BLaER1 treated with 17β-estradiol and CSF1 and Interleukin-3, amounts not matched to agents 10 nM and 100 nM (cell line): ENCODE measurements at regions not wholly inside any gene's neighbourhood (a gene's known extent, or its start where the extent isn't known, plus 50 kb on each side); places are given as distances from the start of the nearest gene placed in this dataset.
"Not testable (repeated sequence)": the region's sequence is repeated elsewhere in the genome, so short reads cannot be mapped to it uniquely, and the experiment has no call there.

Source experiments
- H3K27ac ChIP-seq, 11 experiments: shearing (Covaris generic); formaldehyde crosslinking; 2 replicates each; pipeline ENCODE4 v1.8.1; 2022
- H3K27me3 ChIP-seq, 11 experiments: shearing (Covaris generic); formaldehyde crosslinking; 2 replicates each; pipeline ENCODE4 v1.8.1; 2022
- H3K36me3 ChIP-seq, 11 experiments: shearing (Covaris generic); formaldehyde crosslinking; 2 replicates each; pipeline ENCODE4 v1.8.1; 2022
- H3K4me1 ChIP-seq, 10 experiments: shearing (Covaris generic); formaldehyde crosslinking; 2 replicates each; pipeline ENCODE4 v1.8.1; 2022
- H3K4me2 ChIP-seq, 11 experiments: shearing (Covaris generic); formaldehyde crosslinking; 2 replicates each; pipeline ENCODE4 v1.8.1; 2022
- H3K4me3 ChIP-seq, 10 experiments: shearing (Covaris generic); formaldehyde crosslinking; 2 replicates each; pipeline ENCODE4 v1.8.1; 2022
- H3K9ac ChIP-seq, 11 experiments: shearing (Covaris generic); formaldehyde crosslinking; 2 replicates each; pipeline ENCODE4 v1.8.1; 2022
- H3K9me3 ChIP-seq, 11 experiments: shearing (Covaris generic); formaldehyde crosslinking; replicated peaks in 1 of 11; 2 replicates each; pipeline ENCODE4 v1.8.1; 2022
- H4K20me1 ChIP-seq, 11 experiments: shearing (Covaris generic); formaldehyde crosslinking; 2 replicates each; pipeline ENCODE4 v1.8.1; 2022
- Cebpa-rat ChIP-seq, 11 experiments: shearing (Covaris generic); IDR thresholded peaks; 2 replicates each; pipeline ENCODE4 v1.8.1; 2022

GRCh38 chr5:98328015-98328414 is 445.4 kb upstream of the RGMB start:
- no peak overlapping the region for H3K9ac ChIP-seq
- H4K20me1 ChIP-seq, result no peaks in the 10 kb centered on the region
- 0 out of 20 replicates have a peak, but pooled peaks cover 0 to 4% (median 0%) of the 10 kb centered on the region in 10 experiments for H3K4me1 ChIP-seq
- no peak overlapping the region for H3K27ac ChIP-seq
- H3K9me3 ChIP-seq, result peaks cover 0 to 9% (median 5%) of the 10 kb centered on the region in 11 experiments; a peak in 6 of 22 replicates
- TF ChIP-seq Cebpa-rat (IDR thresholded peaks at IDR 0.05), result no peak
- H3K27me3 ChIP-seq, result no peaks in the 10 kb centered on the region
- H3K4me2 ChIP-seq, result no peak overlapping the region
- no peaks in the 10 kb centered on the region for H3K36me3 ChIP-seq
- H3K4me3 ChIP-seq, result no peak overlapping the region

DNA sequence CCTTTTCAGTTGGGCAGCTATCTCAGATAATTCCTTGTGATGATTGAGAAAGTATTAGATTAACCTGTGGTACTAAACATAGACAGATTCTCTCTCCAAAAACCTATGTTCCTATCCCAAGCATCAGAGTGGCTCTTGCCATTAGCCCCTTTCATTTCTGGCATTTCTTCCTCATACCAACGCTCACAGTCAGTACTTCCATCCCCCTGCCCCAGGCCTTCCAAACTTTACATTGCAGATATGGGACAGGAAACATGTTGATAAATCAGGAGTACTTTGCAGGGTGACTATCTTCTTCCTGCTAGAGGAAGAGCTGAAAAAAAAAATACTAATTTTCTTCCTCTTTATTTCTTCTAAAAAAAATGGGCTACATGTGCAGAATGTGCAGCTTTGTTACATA is 442.6 kb upstream of the RGMB start:
- no peak overlapping the region for H3K27ac ChIP-seq
- H3K4me3 ChIP-seq, result no peak overlapping the region
- H4K20me1 ChIP-seq, result no peaks in the 10 kb centered on the region
- no peak for TF ChIP-seq Cebpa-rat (IDR thresholded peaks at IDR 0.05)
- H3K4me2 ChIP-seq, result no peak overlapping the region
- H3K4me1 ChIP-seq, result 0 out of 20 replicates have a peak, but pooled peaks cover 0 to 4% (median 0%) of the 10 kb centered on the region in 10 experiments
- H3K36me3 ChIP-seq, result no peaks in the 10 kb centered on the region
- peaks cover 0 to 10% (median 5%) of the 10 kb centered on the region in 11 experiments; a peak in 9 of 22 replicates for H3K9me3 ChIP-seq
- no peaks in the 10 kb centered on the region for H3K27me3 ChIP-seq
- no peak overlapping the region for H3K9ac ChIP-seq

DNA sequence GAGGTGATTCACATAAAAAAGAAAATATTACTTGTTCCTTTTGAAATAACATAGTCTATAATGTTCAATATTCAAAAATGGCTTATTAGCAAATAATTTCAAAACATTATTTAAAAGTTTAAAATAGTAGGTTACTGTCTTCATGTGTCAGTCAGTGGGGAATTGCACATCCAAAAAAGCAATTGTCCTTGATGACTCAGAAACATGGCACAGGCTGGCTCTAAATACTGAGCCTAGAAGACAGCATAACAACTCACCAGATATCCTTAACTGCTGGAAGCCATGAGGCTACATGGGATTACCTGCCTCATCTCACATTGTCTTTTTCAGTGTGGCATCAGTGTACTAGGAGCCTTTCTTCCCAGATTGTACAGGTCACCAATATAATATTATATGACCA is 439.5 kb upstream of the RGMB start:
- Histone ChIP-seq H3K9me3 (peaks cover 4 to 14% (median 6%) of the 10 kb centered on the region in 11 experiments; a peak in 13 of 22 replicates), H4K20me1 (no peaks in the 10 kb centered on the region), H3K27ac (no peak overlapping the region), H3K36me3 (no peaks in the 10 kb centered on the region), H3K4me3 (no peak overlapping the region), H3K27me3 (no peaks in the 10 kb centered on the region), H3K4me1 (0 out of 20 replicates have a peak, but pooled peaks cover 0 to 4% (median 0%) of the 10 kb centered on the region in 10 experiments), H3K9ac (no peak overlapping the region), H3K4me2 (no peak overlapping the region)
- no peak for TF ChIP-seq Cebpa-rat (IDR thresholded peaks at IDR 0.05)

- no peak overlapping the region for H3K9ac ChIP-seq
- no peak overlapping the region for H3K4me2 ChIP-seq
- peaks cover 6 to 25% (median 14%) of the 10 kb centered on the region in 11 experiments; a peak in 16 of 22 replicates for H3K9me3 ChIP-seq
- no peaks in the 10 kb centered on the region for H3K36me3 ChIP-seq
- TF ChIP-seq Cebpa-rat (IDR thresholded peaks at IDR 0.05), result no peak
- no peaks in the 10 kb centered on the region for H3K27me3 ChIP-seq
- 0 out of 20 replicates have a peak, but pooled peaks cover 0 to 4% (median 0%) of the 10 kb centered on the region in 10 experiments for H3K4me1 ChIP-seq
- no peak overlapping the region for H3K4me3 ChIP-seq
- H3K27ac ChIP-seq, result no peak overlapping the region
- H4K20me1 ChIP-seq, result no peaks in the 10 kb centered on the region
These were observed 438.5 kb upstream of the RGMB start for GRCh38 chr5:98334946-98335345.

DNA sequence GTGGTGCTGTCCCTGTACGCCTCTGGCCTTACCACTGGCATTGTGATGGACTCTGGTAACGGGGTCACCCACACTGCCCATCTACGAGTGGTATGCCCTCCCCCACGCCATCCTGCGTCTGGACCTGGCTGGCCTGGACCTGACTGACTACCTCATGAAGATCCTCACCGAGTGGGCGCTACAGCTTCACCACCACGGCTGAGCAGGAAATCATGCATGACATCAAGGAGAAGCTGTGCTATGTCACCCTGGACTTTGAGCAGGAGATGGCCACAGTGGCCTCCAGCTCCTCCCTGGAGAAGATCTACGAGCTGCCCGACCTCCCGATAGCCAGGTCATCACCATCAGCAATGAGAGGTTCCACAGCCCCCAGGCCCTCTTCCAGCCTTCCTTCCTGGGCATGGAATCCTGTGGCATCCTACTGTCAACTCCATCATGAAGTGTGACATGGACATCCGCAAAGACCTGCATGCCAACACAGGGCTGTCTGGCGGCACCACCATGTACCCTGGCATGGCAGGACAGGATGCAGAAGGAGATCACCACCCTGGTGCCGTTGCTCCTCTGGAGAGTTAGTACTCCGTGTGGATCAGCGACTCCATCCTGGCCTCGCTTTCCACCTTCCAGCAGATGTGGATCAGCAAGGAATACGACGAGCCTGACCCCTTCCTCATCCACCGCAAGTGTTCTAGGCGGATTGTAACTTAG is 434.2 kb upstream of the RGMB start:
- no peak for TF ChIP-seq Cebpa-rat (IDR thresholded peaks at IDR 0.05)
- Histone ChIP-seq H3K9me3 (peaks cover 0 to 26% (median 12%) of the 10 kb centered on the region in 11 experiments; a peak in 14 of 22 replicates), H3K27me3 (no peaks in the 10 kb centered on the region), H3K27ac (no peak overlapping the region), H3K36me3 (no peaks in the 10 kb centered on the region), H3K4me3 (no peak overlapping the region), H3K4me2 (no peak overlapping the region), H3K9ac (no peak overlapping the region), H4K20me1 (no peaks in the 10 kb centered on the region), H3K4me1 (peaks cover 0 to 7% (median 0%) of the 10 kb centered on the region in 10 experiments; a peak in 2 of 20 replicates)

- H3K4me1 ChIP-seq, result peaks cover 0 to 7% (median 0%) of the 10 kb centered on the region in 10 experiments; a peak in 2 of 20 replicates
- no peaks in the 10 kb centered on the region for H4K20me1 ChIP-seq
- no peak overlapping the region for H3K4me2 ChIP-seq
- no peaks in the 10 kb centered on the region for H3K27me3 ChIP-seq
- no peak overlapping the region for H3K27ac ChIP-seq
- TF ChIP-seq Cebpa-rat (IDR thresholded peaks at IDR 0.05), result no peak
- no peak overlapping the region for H3K4me3 ChIP-seq
- H3K9me3 ChIP-seq, result peaks cover 0 to 26% (median 12%) of the 10 kb centered on the region in 11 experiments; a peak in 12 of 22 replicates
- H3K9ac ChIP-seq, result no peak overlapping the region
- H3K36me3 ChIP-seq, result no peaks in the 10 kb centered on the region
These were observed 432.1 kb upstream of the RGMB start for GRCh38 chr5:98341038-98342032.

DNA sequence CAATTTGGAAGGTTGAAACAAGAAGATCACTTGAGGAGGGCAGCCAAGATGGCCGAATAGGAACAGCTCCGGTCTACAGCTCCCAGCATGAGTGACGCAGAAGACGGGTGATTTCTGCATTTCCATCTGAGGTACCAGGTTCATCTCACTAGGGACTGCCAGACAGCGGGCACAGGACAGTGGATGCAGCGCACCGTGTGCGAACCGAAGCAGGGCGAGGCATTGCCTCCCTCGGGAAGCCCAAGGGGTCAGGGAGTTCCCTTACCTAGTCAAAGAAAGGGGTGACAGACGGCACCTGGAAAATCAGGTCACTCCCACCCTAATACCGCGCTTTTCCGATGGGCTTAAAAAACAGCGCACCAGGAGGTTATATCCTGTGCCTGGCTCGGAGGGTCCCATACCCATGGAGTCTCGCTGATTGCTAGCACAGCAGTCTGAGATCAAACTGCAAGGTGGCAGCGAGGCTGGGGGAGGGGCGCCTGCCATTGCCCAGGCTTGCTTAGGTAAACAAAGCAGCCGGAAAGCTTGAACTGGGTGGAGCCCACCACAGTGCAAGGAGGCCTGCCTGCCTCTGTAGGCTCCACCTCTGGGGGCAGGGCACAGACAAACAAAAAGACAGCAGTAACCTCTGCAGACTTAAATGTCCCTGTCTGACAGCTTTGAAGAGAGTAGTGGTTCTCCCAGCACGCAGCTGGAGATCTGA is 430.4 kb upstream of the RGMB start:
- H3K4me1 ChIP-seq, H3K36me3 ChIP-seq, H3K27ac ChIP-seq, H4K20me1 ChIP-seq, H3K9ac ChIP-seq, H3K4me3 ChIP-seq, H3K4me2 ChIP-seq, H3K27me3 ChIP-seq: not testable (repeated sequence)
- peaks cover 0 to 26% (median 12%) of the 10 kb centered on the region in 11 experiments; a peak in 12 of 22 replicates for H3K9me3 ChIP-seq

DNA sequence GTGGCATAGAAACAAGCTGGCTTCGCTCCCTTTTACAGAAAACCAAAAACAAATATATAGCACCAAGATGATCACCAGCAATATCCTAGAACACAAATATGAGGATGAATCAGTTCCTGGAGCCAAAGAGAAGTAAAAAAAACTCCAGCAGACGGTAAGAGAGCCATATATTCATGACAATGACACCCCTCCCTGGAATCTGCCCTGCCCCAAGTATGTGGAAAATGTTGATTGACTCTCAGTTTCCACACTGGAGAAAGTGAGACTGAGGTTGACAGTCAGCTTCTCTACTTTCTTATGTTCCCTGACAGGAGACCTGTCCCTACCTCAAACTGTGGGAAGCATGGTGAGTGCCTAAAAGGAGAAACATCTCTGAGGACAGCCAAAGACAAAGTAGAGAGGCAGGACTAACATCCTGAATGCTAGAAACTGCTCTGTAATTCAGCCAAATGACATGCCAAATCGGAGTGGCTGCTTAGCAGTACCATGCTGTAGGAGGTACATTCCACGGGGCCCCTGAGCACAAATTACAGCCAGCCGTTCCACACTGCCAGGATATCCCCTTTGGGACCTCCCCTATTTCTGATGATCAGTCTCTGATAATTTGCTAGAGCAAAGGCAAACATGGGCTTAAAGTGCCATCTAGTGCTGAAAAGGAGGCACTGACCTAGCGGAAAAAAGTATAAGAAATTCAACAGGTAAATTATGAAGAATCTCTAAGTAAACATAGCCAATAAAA is 424.0 kb upstream of the RGMB start:
- Histone ChIP-seq H3K4me2 (no peak overlapping the region), H3K4me1 (no peaks in the 10 kb centered on the region), H3K27ac (no peak overlapping the region), H3K9me3 (peaks cover 18 to 25% (median 19%) of the 10 kb centered on the region in 11 experiments), H4K20me1 (no peaks in the 10 kb centered on the region), H3K4me3 (no peak overlapping the region), H3K27me3 (no peaks in the 10 kb centered on the region), H3K9ac (no peak overlapping the region), H3K36me3 (no peaks in the 10 kb centered on the region)
- no peak for TF ChIP-seq Cebpa-rat (IDR thresholded peaks at IDR 0.05)
